SJCRH30 (cell line): ENCODE measurements at regions not wholly inside any gene's neighbourhood (a gene's known extent, or its start where the extent isn't known, plus 50 kb on each side); places are given as distances from the start of the nearest gene placed in this dataset.
"Not testable (repeated sequence)": the region's sequence is repeated elsewhere in the genome, so short reads cannot be mapped to it uniquely, and the experiment has no call there.

Source experiments
- DNase-seq, 2 experiments: peaks; one replicate each; pipeline ENCODE4 v3.0.0-alpha.2; 2015 to 2020
- H3K27ac ChIP-seq: fragments of 250-450 bp; sonication (Bioruptor Pico); 2 replicates; pipeline ENCODE4 v1.5.1; 2020; ENCODE audit warnings: mild to moderate bottlenecking, moderate library complexity
- H3K27me3 ChIP-seq: fragments of 250-450 bp; sonication (Bioruptor Pico); 2 replicates; pipeline ENCODE4 v1.5.1; 2020; ENCODE audit warnings: mild to moderate bottlenecking, moderate library complexity
- H3K36me3 ChIP-seq: fragments of 250-450 bp; sonication (Bioruptor Pico); 2 replicates; pipeline ENCODE4 v1.5.1; 2020; ENCODE audit warnings: mild to moderate bottlenecking, moderate library complexity
- H3K4me1 ChIP-seq: fragments of 250-450 bp; sonication (Bioruptor Pico); 2 replicates; pipeline ENCODE4 v1.5.1; 2020; ENCODE audit warnings: mild to moderate bottlenecking, moderate library complexity
- H3K4me3 ChIP-seq: fragments of 250-450 bp; sonication (Bioruptor Pico); 2 replicates; pipeline ENCODE4 v1.5.1; 2020; ENCODE audit warnings: mild to moderate bottlenecking, moderate library complexity
- H3K9me3 ChIP-seq: fragments of 250-450 bp; sonication (Bioruptor Pico); replicated peaks from 2 replicates; pipeline ENCODE4 v1.5.1; 2020; ENCODE audit warnings: mild to moderate bottlenecking, moderate library complexity

DNA sequence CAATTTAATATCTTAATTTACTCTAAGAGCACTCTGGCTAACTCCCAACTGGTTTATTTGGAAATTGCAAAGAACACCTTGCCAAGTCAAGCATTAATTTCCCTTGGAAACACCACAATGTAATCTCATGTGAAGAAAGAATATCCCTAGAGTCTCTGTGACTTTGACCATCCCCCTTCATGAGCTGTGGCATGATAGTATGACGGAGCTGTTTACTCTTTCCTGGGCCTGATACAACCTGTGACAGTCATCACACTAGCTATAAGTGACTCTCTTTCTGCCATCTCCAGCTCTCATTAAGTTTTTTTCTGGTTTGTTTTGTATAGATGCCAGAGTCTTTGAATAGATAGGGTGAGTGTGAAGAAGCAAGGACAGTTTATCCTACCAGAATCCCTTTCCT, 470.3 kb upstream of the JARID2 start:
- Histone ChIP-seq H3K4me3 (no peak overlapping the region), H3K36me3 (no peaks in the 10 kb centered on the region)
- DNase-seq, result no peak

GRCh38 chr6:14776307-14776706, 469.6 kb upstream of the JARID2 start:
- Histone ChIP-seq H3K4me1 (no peaks in the 10 kb centered on the region), H3K27ac (no peak overlapping the region), H3K9me3 (no peaks in the 10 kb centered on the region), H3K4me3 (no peak overlapping the region), H3K36me3 (no peaks in the 10 kb centered on the region), H3K27me3 (no peaks in the 10 kb centered on the region)
- no peak for DNase-seq

More for the DNA sequence above, 470.3 kb upstream of the JARID2 start:
- H3K9me3 ChIP-seq, result no peaks in the 10 kb centered on the region
- no peak overlapping the region for H3K27ac ChIP-seq
- H3K27me3 ChIP-seq, result no peaks in the 10 kb centered on the region
- H3K4me1 ChIP-seq, result no peaks in the 10 kb centered on the region

- no peaks in the 10 kb centered on the region for H3K27me3 ChIP-seq
- DNase-seq, result no peak
- no peak overlapping the region for H3K27ac ChIP-seq
- no peaks in the 10 kb centered on the region for H3K36me3 ChIP-seq
- no peaks in the 10 kb centered on the region for H3K4me1 ChIP-seq
- no peaks in the 10 kb centered on the region for H3K9me3 ChIP-seq
- no peak overlapping the region for H3K4me3 ChIP-seq
Observed at GRCh38 chr6:14781772-14782525, 463.9 kb upstream of the JARID2 start.

DNA sequence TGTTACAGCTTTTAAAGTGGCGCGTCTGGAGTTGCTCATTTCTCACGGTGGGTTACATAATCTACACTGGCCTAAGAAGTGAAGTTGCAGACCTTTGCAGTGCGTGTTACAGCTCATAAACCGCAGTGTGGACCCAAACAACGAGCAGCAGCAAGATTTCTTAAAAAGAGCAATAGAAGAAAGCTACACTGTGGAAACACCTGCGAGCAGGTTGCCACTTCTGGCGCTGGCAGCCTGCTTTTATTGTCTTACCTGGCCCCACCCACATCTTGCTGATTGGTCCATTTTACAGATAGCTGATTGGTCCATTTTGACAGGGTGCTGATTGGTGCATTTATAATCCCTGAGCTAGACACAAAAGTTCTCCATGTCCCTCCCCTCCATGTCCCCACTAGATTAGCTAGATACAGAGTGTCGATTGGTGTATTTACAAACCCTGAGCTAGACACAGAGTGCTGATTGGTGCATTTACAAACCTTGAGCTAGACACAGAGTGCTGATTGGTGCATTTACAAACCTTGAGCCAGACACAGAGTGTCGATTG, 462.9 kb upstream of the JARID2 start:
- H3K27me3 ChIP-seq, DNase-seq, H3K4me1 ChIP-seq, H3K9me3 ChIP-seq, H3K27ac ChIP-seq, H3K36me3 ChIP-seq, H3K4me3 ChIP-seq: not testable (repeated sequence)

- Histone ChIP-seq H3K9me3 (no peaks in the 10 kb centered on the region), H3K4me3 (no peak overlapping the region), H3K36me3 (no peaks in the 10 kb centered on the region), H3K27ac (no peak overlapping the region), H3K27me3 (no peaks in the 10 kb centered on the region), H3K4me1 (no peaks in the 10 kb centered on the region)
- DNase-seq, result no peak
Observed at GRCh38 chr6:14783594-14783993, 462.3 kb upstream of the JARID2 start.

- no peaks in the 10 kb centered on the region for H3K4me1 ChIP-seq
- DNase-seq, result no peak
- H3K27ac ChIP-seq, result no peak overlapping the region
- H3K36me3 ChIP-seq, result no peaks in the 10 kb centered on the region
- no peaks in the 10 kb centered on the region for H3K27me3 ChIP-seq
- H3K4me3 ChIP-seq, result no peak overlapping the region
- H3K9me3 ChIP-seq, result no peaks in the 10 kb centered on the region
Observed at GRCh38 chr6:14784596-14785492, 461.0 kb upstream of the JARID2 start.

- Histone ChIP-seq H3K4me3 (no peak overlapping the region), H3K4me1 (no peaks in the 10 kb centered on the region)
- DNase-seq, result no peak
Observed at GRCh38 chr6:14785493-14785790, 460.4 kb upstream of the JARID2 start.

GRCh38 chr6:14786008-14786407, 459.9 kb upstream of the JARID2 start:
- Histone ChIP-seq H3K4me3 (no peak overlapping the region), H3K4me1 (no peaks in the 10 kb centered on the region), H3K9me3 (no peaks in the 10 kb centered on the region), H3K36me3 (no peaks in the 10 kb centered on the region), H3K27me3 (no peaks in the 10 kb centered on the region), H3K27ac (no peak overlapping the region)
- no peak for DNase-seq

More at GRCh38 chr6:14785493-14785790, 460.4 kb upstream of the JARID2 start:
- Histone ChIP-seq H3K9me3 (no peaks in the 10 kb centered on the region), H3K27me3 (no peaks in the 10 kb centered on the region), H3K27ac (no peak overlapping the region), H3K36me3 (no peaks in the 10 kb centered on the region)

- Histone ChIP-seq H3K4me3 (no peak overlapping the region), H3K4me1 (no peaks in the 10 kb centered on the region), H3K27ac (no peak overlapping the region), H3K9me3 (no peaks in the 10 kb centered on the region), H3K36me3 (no peaks in the 10 kb centered on the region), H3K27me3 (no peaks in the 10 kb centered on the region)
- no peak for DNase-seq
Observed at GRCh38 chr6:14786455-14786854, 459.4 kb upstream of the JARID2 start.

DNA sequence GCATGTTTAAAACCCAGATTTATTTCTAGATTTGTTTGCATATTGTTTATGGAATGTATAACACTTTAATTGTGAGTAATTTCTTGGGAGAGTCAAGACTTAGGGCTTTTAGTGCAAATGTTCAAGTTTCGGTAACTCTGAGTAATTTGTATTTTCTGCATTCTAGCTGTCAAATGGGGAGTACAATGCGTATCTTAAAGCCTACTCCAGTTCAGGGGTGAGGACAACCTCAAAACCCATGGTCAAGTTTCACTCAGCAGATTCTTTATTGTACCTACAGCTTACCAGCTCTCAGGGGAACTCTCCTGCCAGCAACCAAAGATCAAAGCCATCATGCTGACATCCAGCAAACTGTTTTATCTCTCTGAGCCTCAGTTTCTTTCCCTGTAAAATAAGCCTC, 458.6 kb upstream of the JARID2 start:
- Histone ChIP-seq H3K4me1 (no peaks in the 10 kb centered on the region), H3K36me3 (no peaks in the 10 kb centered on the region), H3K27me3 (no peaks in the 10 kb centered on the region), H3K9me3 (no peaks in the 10 kb centered on the region), H3K4me3 (no peak overlapping the region), H3K27ac (no peak overlapping the region)
- no peak for DNase-seq

DNA sequence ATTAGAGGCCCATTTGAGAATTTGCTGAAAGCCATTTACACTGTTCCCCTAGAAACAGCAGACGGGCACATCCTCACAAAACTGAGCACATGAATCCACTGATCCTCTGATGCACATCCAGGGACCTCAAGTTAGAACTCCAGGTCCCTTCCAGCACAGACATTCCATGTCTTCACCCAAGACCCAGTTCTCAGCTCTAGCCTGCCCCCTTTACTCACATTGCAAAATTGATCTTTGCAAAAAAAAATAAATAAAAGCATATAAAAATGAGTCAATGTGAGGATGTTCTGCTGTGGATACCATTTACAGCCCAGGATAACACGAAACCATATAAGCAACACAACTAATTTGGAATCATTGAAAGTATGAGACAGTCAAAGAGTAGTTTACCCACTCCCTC, 458.2 kb upstream of the JARID2 start:
- Histone ChIP-seq H3K36me3 (no peaks in the 10 kb centered on the region), H3K4me3 (no peak overlapping the region), H3K27ac (no peak overlapping the region), H3K4me1 (no peaks in the 10 kb centered on the region), H3K9me3 (no peaks in the 10 kb centered on the region), H3K27me3 (no peaks in the 10 kb centered on the region)
- no peak for DNase-seq

DNA sequence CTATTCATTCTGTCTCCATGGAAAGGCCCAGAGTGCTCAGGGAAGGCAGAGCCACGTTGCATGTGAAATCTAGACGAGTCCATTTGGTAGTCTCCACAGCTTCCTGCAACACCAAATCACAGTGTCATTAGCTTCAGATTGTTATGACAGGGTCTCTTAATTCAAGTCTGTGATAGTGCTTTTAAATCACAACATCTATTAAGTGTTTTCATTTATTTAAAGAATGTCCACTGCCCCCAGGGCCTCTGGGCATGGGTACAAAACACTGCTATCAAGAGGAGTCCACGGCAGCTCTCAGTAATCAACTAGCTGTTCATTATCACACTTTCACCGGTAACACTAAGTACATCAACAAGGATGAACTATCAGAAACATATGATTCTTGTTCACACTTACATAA, 455.9 kb upstream of the JARID2 start:
- H3K27me3 ChIP-seq, result no peaks in the 10 kb centered on the region
- no peaks in the 10 kb centered on the region for H3K9me3 ChIP-seq
- no peak overlapping the region for H3K4me3 ChIP-seq
- no peak for DNase-seq
- H3K4me1 ChIP-seq, result no peaks in the 10 kb centered on the region
- no peak overlapping the region for H3K27ac ChIP-seq
- H3K36me3 ChIP-seq, result no peaks in the 10 kb centered on the region

GRCh38 chr6:14790976-14791375, 454.9 kb upstream of the JARID2 start:
- no peak for DNase-seq
- H3K27me3 ChIP-seq, result no peaks in the 10 kb centered on the region

GRCh38 chr6:14791526-14791925, 454.3 kb upstream of the JARID2 start:
- Histone ChIP-seq H3K27ac (no peak overlapping the region), H3K4me1 (no peaks in the 10 kb centered on the region), H3K9me3 (no peaks in the 10 kb centered on the region), H3K4me3 (no peak overlapping the region), H3K27me3 (no peaks in the 10 kb centered on the region), H3K36me3 (no peaks in the 10 kb centered on the region)
- DNase-seq, result no peak

More at GRCh38 chr6:14790976-14791375, 454.9 kb upstream of the JARID2 start:
- Histone ChIP-seq H3K9me3 (no peaks in the 10 kb centered on the region), H3K36me3 (no peaks in the 10 kb centered on the region), H3K4me1 (no peaks in the 10 kb centered on the region), H3K4me3 (no peak overlapping the region), H3K27ac (no peak overlapping the region)

- Histone ChIP-seq H3K27ac (no peak overlapping the region), H3K36me3 (no peaks in the 10 kb centered on the region)
Observed at GRCh38 chr6:14792118-14792955, 453.5 kb upstream of the JARID2 start.

More at GRCh38 chr6:14792118-14792955, 453.5 kb upstream of the JARID2 start:
- Histone ChIP-seq H3K27me3 (no peaks in the 10 kb centered on the region), H3K4me1 (no peaks in the 10 kb centered on the region), H3K4me3 (no peak overlapping the region), H3K9me3 (no peaks in the 10 kb centered on the region)
- no peak for DNase-seq
